GM21423 (cell line): ENCODE measurements at regions not wholly inside any gene's neighbourhood (a gene's known extent, or its start where the extent isn't known, plus 50 kb on each side); places are given as distances from the start of the nearest gene placed in this dataset.
"Not testable (repeated sequence)": the region's sequence is repeated elsewhere in the genome, so short reads cannot be mapped to it uniquely, and the experiment has no call there.

Experiments used
- ATAC-seq: cut with Tn5 transposase; IDR thresholded peaks from one replicate; pipeline ENCODE4 v1.9.1; 2021; ENCODE audit warnings: mild to moderate bottlenecking, moderate library complexity; ENCODE audit not compliant: unreplicated experiment

DNA sequence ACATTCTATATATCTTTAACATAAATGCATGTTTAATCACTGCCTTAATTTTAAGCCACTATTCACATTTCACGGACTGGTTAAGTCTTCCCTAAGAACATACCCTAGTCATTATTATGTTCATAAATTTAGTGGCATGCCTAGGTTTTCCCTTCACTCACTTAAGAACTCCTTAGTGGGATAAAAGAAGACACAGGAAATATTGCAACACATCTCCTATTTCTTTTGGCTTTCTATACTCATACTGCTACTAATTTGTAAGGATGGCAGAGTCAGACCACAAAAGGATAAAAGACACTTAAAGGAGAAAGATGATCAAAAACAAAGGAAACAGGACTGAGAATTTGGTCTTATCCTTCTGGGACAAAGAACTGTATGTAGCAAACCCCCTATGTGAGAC is 951.4 kb downstream of the SORCS3 start:
- ATAC-seq: no peak

DNA sequence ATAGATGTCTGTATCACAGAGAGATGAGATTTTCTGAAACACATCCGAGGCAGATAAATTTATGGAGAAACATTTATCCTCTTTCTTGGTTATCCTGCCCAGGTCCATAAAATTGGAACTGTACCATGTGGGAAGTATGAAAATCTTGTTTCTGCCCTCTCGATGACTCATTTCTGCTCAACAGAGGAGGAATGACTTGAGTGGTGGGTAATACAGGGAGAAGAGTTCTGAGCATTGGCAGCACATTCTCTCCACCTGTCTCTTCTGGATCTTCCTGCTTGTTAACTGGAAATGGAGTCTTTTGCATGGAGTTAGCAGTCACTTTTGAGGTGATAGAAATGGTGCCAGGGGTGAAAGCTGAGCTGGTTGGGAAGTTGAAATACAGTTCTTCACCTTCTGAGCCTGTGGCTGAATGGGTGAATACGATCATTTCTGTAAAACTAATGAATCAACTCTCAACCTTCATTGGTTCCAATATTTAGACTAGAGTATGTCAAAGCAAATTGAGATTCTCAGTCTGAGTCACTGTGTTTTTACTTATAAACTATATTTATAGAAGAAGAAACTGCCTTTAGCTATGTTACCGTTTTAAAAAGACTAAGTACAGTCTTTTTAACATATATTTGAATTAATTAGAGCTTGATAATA is 945.5 kb downstream of the SORCS3 start:
- ATAC-seq: no peak

DNA sequence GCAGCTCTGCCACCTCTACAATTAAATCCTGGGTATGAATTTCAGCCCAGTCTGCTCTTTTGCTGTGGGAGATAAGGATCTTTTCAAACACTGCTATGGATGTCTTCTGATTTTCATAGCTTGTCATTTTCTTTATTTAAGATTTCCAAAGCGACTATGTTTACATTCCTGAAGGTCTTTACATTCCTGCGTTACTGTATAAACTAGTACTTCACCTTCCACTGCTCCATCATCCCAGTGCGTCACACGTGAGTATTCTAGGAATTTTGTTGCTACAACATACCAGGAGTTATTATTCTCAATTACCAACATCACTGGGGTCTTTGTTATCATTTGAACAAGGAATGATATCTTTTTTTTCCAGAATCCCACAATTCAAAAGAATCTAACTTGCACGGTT is 944.7 kb downstream of the SORCS3 start:
- ATAC-seq: no peak

DNA sequence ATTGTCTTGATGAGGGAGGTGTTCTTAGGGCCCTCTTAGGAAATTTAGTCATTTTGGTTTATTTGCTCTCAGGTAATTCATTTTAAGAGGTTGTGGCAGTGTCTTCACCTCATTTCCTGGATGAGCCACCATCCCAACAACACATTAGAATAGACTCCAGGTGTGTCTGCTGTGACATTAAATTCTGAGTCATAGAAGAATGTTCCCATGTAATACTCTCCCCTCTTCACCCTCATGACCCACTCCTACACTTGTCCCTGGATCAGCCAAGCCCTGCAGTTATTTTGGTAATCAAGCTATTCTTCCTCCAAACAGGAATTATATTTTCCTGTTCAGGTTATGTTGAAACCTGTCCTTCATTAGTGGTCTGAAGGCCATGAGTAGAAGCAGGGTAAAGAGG is 944.1 kb downstream of the SORCS3 start:
- no peak for ATAC-seq

DNA sequence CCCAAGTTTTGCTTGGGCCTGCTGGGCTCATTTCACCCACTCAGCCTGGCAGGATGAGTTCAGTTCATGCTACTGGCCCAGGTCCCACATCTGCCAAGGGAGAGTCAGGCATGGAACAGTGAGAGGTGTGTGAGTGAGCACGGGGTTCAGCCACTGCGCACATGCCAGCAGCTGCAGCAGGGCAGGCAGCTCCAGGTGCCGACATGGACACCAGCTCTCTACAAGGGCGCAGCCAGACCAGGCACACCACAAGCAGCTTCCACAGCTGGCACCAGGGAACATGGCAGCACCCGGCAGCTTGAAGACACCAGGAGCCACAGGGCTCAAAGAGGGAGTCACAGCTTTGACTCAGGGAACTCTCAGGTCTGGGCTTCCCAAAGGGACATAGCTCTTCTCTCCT is 938.0 kb downstream of the SORCS3 start:
- no peak for ATAC-seq

DNA sequence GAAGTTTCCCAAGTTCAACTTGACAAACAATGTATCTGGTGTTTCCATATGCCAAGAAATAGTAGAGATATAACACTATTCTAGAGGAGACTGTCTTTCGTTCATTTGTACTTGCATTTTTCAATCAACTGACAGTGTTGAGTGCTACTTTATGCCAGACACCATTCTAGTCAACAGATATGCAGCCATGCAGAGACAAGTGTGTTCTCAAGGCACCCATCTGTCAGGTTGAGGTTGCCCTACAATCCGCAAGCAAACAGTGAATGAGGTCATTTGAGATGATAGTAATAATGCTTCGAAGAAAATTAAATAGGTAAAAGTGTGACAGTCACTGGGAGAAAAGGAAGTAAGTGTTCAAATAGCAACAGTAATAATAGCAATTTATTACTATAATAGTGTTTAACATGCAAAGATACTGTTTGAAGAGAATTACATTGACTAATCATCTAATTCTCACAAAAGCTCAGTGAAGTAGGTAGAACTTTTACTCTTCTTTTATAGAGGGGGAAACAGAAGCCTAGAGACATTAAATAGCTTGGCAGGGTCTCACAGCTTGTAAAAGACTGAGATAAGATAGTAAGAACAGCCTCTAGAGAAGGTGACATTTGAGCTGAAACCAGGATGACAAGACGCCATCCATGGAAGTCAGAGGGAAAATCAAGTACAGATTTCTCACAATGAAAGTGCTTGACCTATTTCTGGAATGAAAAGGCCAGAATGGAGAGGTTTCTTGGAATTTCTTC is 936.9 kb downstream of the SORCS3 start:
- ATAC-seq: no peak

DNA sequence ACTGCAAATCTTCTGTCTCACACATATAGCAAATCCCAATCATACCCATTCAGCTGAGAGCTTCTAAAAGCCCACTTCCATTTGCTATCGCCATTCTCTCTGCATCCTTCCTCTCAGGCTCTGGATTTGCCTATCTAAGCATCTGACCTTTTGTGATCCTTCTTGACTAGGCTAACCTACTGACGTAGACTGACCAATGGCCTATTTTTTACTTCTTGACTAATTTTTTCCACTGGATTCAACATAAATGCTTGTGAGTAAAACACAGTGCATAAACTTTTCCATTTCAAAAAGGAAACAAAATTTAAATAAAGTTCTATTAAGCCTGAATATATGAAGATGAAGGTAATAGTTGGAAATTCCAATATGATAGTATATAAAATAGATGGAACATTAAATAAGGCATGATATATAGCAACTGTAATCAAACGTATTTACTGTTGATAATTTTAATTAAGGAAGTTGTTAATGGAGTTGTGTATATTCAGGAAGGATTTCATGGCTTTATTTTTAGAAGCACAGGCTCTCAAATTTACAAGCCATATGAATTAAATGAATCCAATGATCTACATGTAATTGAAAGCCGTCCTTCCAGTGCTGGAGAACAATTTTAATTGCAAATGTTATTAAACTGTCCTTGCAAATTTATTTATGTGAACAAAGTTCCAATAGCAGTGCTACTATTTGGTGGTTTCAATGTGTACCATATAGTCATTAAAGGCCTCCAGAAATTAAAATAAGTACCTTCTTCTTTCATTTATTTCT is 918.4 kb downstream of the SORCS3 start:
- no peak for ATAC-seq

DNA sequence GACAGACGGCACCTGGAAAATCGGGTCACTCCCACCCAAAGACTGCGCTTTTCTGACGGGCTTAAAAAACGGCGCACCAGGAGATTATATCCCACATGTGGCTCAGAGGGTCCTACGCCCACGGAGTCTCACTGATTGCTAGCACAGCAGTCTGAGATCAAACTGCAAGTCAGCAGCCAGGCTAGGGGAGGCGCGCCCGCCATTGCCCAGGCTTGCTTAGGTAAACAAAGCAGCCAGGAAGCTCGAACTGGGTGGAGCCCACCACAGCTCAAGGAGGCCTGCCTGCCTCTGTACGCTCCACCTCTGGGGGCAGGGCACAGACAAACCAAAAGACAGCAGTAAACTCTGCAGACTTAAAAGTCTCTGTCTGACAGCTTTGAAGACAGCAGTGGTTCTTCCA is 909.4 kb downstream of the SORCS3 start:
- ATAC-seq: not testable (repeated sequence)

DNA sequence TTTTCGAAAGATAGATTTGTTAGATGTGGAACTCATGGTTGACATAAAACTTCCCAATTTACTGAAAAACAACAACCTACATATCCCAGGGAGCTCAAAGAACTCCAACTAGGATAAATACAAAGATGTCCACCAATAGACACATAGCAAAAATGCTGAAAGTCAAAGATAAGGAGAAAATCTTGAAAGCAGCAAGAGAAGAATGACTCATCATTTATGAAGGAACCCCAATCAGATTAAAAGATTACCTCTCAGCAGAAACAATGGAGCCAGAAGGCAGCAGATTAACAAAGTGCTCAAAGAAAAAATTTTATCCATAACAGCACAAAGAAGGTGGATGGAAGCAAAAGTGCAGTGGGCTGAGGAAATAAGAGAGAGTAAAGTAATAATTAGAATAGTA is 908.6 kb downstream of the SORCS3 start:
- no peak for ATAC-seq

DNA sequence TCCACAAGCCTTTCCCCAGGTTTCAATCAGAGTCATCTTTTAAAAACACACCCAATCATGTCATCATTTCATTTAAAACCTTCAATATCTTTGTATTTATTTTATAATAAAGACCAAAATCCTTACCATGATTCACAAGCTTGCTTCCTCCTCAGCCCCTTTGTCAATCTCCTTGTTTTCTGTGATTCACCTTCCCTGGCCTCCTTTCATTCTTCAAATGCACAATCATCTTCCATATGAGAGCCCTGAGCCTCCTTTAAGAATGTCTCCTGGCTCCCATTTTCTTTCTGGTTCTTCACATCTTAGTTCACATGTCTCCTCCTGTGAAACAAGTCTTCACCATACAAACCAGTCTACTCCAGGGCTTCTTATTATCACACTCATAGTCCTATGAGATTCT is 904.0 kb downstream of the SORCS3 start:
- no peak for ATAC-seq

DNA sequence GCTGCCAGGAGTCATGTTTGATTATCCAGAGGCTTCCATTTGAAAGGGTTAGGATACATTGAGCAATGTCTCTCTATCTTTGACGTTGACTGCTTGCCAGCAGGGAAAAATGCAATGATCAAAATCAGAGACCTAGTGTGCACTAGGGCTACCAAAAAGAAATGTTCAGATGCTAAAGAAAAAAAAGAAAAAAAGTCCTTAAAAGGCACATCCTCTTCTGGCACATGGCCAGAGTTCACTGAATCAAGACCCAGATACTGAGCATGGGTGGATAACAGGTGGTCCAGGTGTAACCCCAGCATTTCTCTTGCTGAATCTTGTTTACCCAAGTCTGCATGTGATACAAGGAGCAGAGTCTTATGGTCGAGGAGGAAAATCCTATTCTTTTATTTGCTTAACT is 899.3 kb downstream of the SORCS3 start:
- no peak for ATAC-seq

DNA sequence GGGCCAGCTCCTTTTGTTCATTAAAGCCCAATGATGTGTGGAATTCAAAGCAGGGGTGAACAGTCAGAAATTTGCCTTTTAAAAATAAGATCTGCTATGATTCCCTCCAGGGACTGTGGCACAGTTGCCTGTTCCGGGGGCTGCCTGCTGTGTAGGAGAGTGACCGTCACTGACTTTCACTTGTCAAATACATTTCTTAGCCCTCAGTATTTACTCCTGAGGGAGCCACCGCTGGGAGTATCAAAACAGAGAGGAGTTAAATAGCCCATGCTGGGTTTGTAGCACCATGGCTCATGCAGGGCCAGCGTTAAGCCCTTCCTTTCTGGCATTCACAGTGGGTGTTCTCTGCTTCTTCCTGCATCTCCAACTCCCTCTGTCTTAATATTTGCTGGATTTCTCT is 897.8 kb downstream of the SORCS3 start:
- ATAC-seq: no peak

DNA sequence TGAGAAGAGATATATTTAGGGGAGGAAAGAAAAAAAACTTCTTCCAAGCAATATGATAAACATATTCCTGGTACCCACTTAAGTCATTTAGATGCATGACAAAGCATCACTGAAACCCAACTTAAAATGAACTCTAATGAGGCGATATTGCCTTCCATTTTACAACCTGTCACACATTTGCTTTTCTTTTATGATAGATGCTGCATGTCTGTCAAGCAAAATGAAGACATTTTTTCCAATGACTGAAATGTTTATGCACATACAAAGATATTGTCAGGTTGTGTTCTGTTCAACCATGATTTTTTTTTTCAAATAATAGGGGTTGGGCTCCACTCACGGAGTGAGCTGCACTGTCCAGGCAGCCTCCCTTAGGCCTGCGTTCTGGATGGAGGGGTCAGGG is 894.4 kb downstream of the SORCS3 start:
- ATAC-seq: no peak

DNA sequence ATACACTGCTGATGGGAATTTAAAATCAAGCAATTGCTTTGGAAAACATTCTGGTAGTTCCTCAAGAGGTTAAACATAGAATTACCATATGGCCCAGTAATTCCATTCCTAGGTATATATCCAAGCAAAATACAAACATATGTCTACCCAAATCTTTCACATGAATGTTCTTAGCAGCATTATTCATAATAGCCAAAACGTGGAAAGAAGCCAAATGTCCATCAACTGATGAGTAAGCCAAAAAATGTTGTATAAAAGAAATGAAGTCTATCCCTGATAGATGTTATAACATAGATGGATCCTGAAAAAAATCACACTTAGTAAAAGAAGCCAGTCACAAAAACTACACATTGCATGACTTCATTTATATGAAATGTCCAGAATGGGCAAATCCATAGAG is 893.0 kb downstream of the SORCS3 start:
- ATAC-seq: no peak

DNA sequence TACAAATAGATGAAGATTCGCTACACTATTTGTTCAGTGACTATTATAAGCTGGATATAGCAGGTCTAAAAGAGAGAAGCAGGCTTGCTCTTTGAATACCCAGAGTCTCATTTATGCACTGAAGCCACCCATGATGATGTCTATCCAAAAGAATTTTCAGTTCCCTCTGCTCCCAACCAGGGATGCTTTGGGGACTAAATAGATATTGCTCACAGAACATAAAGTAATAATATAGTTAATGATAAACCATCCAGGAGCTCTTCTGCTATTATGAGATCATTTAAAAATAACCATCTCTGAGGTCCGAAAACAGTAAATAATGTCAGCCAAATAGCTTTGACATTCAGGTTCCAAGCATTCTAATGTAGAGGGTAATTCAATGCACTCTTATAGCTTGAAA is 875.4 kb downstream of the SORCS3 start:
- ATAC-seq: no peak

DNA sequence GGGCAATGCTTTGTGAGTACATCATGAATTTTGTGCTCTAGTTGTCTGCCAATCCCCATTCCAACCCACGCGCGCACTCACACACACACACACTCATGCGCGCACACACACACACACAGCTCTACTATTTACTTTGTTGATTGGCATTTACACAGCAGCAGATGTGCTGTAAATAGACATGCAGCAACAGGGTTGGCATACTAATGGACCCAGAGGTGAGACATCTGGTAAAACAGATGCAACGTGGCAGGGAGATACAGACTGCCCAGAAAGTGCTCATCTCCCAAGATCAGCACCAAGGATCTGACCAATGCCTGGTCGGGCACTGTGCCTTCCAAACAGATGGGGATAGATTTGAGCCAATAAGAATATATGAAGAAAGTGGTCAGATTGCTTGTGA is 873.0 kb downstream of the SORCS3 start:
- no peak for ATAC-seq

DNA sequence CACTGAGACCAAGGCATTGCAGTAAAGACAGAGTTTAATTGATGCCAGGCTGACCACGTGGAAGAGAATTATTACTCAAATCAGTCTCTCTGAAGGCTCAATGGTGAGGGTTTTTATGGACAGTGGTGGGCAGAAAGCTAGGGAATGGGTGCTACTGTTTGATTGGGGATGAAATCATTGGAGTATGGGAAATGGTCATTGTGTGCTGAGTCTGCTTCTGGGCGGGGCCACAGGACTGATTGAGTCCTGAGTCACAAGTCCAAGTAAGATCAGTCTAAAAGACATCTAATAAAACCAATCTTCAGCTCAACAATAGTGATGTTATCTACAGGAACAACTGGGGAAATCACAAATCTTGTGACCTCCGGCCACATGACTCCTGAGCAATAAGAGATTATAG is 868.4 kb downstream of the SORCS3 start:
- no peak for ATAC-seq

DNA sequence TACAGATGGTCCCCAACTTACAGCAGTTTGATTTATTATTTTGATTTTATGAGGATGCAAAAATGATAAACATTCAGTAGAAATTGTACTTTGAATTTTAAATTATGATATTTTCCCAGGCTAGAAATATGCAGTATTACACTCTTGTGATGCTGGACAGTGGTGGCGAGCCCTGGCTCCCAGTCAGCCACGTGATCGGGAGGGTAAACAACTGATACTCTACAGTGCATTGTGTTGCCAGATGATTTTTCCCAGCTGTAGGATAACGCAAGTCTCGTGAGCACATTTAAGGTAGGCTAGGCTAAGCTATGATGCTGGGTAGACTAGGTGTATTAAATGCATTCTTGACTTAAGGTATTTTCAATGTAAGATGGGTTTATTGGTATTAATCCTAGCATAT is 865.2 kb downstream of the SORCS3 start:
- ATAC-seq: no peak

DNA sequence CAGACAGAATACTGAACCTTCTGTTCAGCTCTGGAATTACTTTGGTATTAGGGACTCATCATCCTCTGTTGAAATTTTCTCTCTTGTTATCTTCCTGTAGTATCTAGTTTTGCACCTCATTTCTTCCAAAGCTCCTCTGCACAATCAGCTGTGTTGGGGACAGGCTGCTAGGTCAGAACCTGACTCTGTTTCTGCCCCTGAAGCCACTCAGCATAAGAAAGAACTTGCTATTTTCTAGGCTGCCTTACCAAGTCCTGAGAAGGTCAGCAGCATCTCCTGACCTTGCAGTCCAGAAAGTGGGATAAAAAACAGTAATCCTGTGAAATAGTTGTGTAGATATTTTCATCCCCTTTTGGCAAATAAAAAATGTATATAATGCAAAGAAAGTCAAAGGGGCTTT is 862.6 kb downstream of the SORCS3 start:
- no peak for ATAC-seq

DNA sequence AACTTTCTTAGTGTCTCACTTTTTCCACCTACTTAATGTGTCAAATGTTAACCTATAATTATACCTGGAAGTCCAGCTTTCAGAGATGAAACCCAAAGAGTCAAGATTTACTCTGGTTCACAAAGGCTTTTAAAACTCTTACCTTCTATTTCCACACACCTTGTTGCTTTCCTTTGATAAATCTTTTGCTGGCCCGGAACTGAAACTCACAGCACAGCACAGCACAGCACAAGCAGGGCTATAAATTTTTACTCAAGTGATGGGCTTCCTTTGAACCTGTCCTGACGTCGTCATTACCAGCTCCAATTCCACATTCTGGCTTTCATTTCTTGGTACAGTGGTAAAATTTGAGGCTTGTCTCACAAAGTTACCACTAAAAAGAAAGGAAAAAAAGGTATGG is 861.0 kb downstream of the SORCS3 start:
- ATAC-seq: no peak

DNA sequence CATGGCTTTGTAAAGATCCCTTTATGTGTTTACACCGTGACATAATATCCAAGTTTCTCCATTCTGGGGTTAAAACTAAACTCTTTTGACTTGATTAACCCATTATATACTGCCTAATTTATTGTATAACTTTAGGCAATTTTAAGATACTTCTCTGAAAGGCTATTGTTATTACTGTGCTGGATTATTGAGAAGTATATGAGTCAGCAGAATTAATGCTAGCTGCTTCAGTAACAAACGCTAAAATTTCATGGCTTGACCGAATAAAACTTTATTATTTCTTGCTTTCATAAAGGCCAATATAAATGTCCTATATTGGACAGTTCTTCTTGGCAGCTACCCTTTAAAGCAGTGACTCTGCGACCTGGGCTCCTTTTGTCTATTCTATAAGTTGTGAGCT is 853.9 kb downstream of the SORCS3 start:
- no peak for ATAC-seq

DNA sequence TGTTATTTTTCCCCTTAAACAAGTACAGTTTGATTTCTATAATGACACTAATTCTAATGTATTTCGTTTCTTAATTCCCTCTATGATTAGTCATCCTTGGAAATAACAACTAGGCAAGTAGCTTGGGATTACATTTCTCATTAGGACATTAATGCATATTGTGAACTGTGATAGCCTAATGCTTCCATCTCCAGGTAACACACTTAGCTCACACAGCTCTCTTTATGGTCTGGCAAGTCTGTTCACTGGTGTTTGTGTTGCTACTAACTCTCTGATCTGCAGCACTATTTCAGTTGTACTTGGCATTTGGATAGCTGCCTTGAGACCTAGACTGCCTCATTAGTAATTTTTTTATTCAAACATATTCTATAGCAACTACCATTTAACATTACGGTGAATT is 853.2 kb downstream of the SORCS3 start:
- no peak for ATAC-seq
